ENCODE measurements at regions not wholly inside any gene's neighbourhood (a gene's known extent, or its start where the extent isn't known, plus 50 kb on each side); places are given as distances from the start of the nearest gene placed in this dataset.
A peak's percentile ranks its signal among the peaks of the same experiment; 100 is the strongest.

DNA sequence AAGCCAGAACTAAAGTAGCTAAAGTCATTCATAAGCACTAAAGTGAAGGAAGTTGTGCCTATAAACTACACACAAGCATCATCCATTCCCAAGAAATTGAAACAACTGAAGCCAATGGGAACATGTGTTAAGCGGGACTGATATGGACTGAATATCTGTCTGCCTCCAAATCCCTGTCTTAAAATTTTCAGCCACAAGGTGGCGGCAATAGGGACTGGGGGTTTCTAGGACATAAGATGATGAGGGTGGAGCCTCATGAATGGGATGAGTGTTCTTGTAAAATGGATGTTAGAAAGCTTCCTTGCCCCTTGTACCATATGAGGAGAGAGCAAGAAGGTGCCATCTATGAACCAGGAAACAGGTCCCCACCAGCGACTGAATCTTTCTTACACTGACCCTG is 1317.5 kb downstream of the CDY2B start:
- ChIA-PET POLR2A (no interaction called here), CTCF (no interaction called here)
- intact Hi-C loops (cut with micrococcal nuclease), result no loop called here
- H4K20me1 ChIP-seq (replicated peaks; ENCODE audit: control insufficient read depth, extremely low read depth, insufficient read depth, low read length), result no peaks in the 10 kb centered on the region
- H3K27me3 ChIP-seq (ENCODE audit: control insufficient read depth in 2 of 2, insufficient read depth in 2 of 2, low read length in 2 of 2), result no peaks in the 10 kb centered on the region
- dilution Hi-C loops (cut with MboI; ENCODE audit: extremely low pct_ligation_motif_present, low sequenced_read_pairs), result no loop called here
- no peak overlapping the region for H3K4me2 ChIP-seq (ENCODE audit: insufficient read depth, low read length)
- no peaks in the 10 kb centered on the region for H3K9me1 ChIP-seq (replicated peaks; ENCODE audit: control insufficient read depth, extremely low read depth, insufficient read depth, low read length)
- H3K79me2 ChIP-seq (ENCODE audit: control insufficient read depth, insufficient read depth, low read length), result no peaks in the 10 kb centered on the region
- H3K36me3 ChIP-seq (ENCODE audit: control insufficient read depth in 2 of 2, extremely low read depth in 1 of 2, insufficient read depth in 2 of 2, low read length in 2 of 2), result no peaks in the 10 kb centered on the region
- no peak overlapping the region for H3K9ac ChIP-seq (replicated peaks; ENCODE audit: extremely low read depth, insufficient read depth, low read length)
- H3K4me3 ChIP-seq (replicated peaks in 1 of 3; ENCODE audit: insufficient read depth in 1 of 3, low read depth in 1 of 3, low read length in 3 of 3), result no peak overlapping the region
- no TSS peak for BruUV-seq (replicated peaks)
- DNase-seq (ENCODE audit: low read depth, low spot score) (no peak), FAIRE-seq (no peak)
- H3K27ac ChIP-seq (ENCODE audit: insufficient read depth, low read depth, low read length), result no peak overlapping the region
- no peaks in the 10 kb centered on the region for H3K4me1 ChIP-seq (ENCODE audit: control insufficient read depth, extremely low read depth, insufficient read depth, low read length)
- TF ChIP-seq, protein P1, sequence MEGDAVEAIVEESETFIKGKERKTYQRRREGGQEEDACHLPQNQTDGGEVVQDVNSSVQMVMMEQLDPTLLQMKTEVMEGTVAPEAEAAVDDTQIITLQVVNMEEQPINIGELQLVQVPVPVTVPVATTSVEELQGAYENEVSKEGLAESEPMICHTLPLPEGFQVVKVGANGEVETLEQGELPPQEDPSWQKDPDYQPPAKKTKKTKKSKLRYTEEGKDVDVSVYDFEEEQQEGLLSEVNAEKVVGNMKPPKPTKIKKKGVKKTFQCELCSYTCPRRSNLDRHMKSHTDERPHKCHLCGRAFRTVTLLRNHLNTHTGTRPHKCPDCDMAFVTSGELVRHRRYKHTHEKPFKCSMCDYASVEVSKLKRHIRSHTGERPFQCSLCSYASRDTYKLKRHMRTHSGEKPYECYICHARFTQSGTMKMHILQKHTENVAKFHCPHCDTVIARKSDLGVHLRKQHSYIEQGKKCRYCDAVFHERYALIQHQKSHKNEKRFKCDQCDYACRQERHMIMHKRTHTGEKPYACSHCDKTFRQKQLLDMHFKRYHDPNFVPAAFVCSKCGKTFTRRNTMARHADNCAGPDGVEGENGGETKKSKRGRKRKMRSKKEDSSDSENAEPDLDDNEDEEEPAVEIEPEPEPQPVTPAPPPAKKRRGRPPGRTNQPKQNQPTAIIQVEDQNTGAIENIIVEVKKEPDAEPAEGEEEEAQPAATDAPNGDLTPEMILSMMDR (IDR thresholded peaks at IDR 0.05; ENCODE audit: extremely low read depth in 1 of 2, insufficient read depth in 1 of 2, low read depth in 1 of 2, low read length in 2 of 2), result peak in 1 of 2 donors; percentile 6
- TF ChIP-seq POLR2A (IDR thresholded peaks at IDR 0.05; ENCODE audit: low read depth, low read length), result no peak
- H2AFZ ChIP-seq (ENCODE audit: low read depth, low read length), result no peak overlapping the region
- no peaks in the 10 kb centered on the region for H3K9me3 ChIP-seq (replicated peaks; ENCODE audit: control insufficient read depth, insufficient read depth, low read length)

DNA sequence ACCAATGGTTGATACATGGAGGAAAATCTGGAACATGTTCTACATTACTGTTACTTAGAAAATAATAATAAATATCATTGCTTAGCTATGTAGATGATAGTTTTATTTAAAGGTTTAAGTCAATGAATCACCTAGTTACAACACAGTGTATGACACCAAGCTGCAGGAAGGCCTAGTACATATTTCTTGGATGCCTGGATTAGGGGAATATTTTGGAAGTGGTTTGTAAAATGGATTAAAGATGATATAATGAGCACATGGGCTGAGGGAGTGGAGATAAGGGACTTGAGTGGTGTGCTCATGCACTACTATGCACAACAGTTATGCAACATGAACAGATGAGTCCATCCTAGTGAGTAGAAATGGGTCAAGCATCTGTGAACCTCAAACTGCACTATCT is 1358.0 kb downstream of the CDY2B start:
- Histone ChIP-seq H3K9me3 (replicated peaks; ENCODE audit: control insufficient read depth, insufficient read depth, low read length) (no peaks in the 10 kb centered on the region), H3K9ac (replicated peaks; ENCODE audit: extremely low read depth, insufficient read depth, low read length) (no peak overlapping the region), H4K20me1 (replicated peaks; ENCODE audit: control insufficient read depth, extremely low read depth, insufficient read depth, low read length) (no peaks in the 10 kb centered on the region), H3K79me2 (ENCODE audit: control insufficient read depth, insufficient read depth, low read length) (no peaks in the 10 kb centered on the region), H3K36me3 (ENCODE audit: control insufficient read depth in 2 of 2, extremely low read depth in 1 of 2, insufficient read depth in 2 of 2, low read length in 2 of 2) (no peaks in the 10 kb centered on the region), H3K4me2 (ENCODE audit: insufficient read depth, low read length) (no peak overlapping the region), H3K27me3 (ENCODE audit: control insufficient read depth in 2 of 2, insufficient read depth in 2 of 2, low read length in 2 of 2) (no peaks in the 10 kb centered on the region), H3K4me3 (replicated peaks in 1 of 3; ENCODE audit: insufficient read depth in 1 of 3, low read depth in 1 of 3, low read length in 3 of 3) (no peak overlapping the region), H2AFZ (ENCODE audit: low read depth, low read length) (no peak overlapping the region), H3K4me1 (ENCODE audit: control insufficient read depth, extremely low read depth, insufficient read depth, low read length) (no peaks in the 10 kb centered on the region), H3K27ac (ENCODE audit: insufficient read depth, low read depth, low read length) (no peak overlapping the region), H3K9me1 (replicated peaks; ENCODE audit: control insufficient read depth, extremely low read depth, insufficient read depth, low read length) (no peaks in the 10 kb centered on the region)
- intact Hi-C loops (cut with micrococcal nuclease) (no loop called here), dilution Hi-C loops (cut with MboI; ENCODE audit: extremely low pct_ligation_motif_present, low sequenced_read_pairs) (no loop called here)
- CTCF ChIA-PET, result no interaction called here
- BruUV-seq (replicated peaks), result no TSS peak
- TF ChIP-seq JUN (IDR thresholded peaks at IDR 0.05; ENCODE audit: borderline replicate concordance, insufficient read depth, insufficient read length, low read depth), result no peak
- TF ChIP-seq, protein P2, sequence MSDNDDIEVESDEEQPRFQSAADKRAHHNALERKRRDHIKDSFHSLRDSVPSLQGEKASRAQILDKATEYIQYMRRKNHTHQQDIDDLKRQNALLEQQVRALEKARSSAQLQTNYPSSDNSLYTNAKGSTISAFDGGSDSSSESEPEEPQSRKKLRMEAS (IDR thresholded peaks at IDR 0.05; ENCODE audit: insufficient read depth, insufficient read length), result no peak
- no peak for TF ChIP-seq POLR2A (IDR thresholded peaks at IDR 0.05; ENCODE audit: low read depth, low read length)
- TF ChIP-seq GATA2 (IDR thresholded peaks at IDR 0.05; ENCODE audit: insufficient read depth, insufficient read length, low read depth, low read length), result no peak
- no peak for TF ChIP-seq POLR2AphosphoS5 (IDR thresholded peaks at IDR 0.05; ENCODE audit: insufficient read depth, low read depth, low read length)
- no peak for TF ChIP-seq EZH2 (IDR thresholded peaks at IDR 0.05; ENCODE audit: borderline replicate concordance, low read depth, low read length, severe bottlenecking)
- TF ChIP-seq, protein P1 (IDR thresholded peaks at IDR 0.05; ENCODE audit: extremely low read depth in 1 of 2, insufficient read depth in 1 of 2, low read depth in 1 of 2, low read length in 2 of 2), result no peak
- TF ChIP-seq FOS (IDR thresholded peaks at IDR 0.05; ENCODE audit: borderline replicate concordance, insufficient read depth, low read length), result no peak
- TF ChIP-seq MYC (IDR thresholded peaks at IDR 0.05; ENCODE audit: low read depth, low read length), result no peak
- DNase-seq (ENCODE audit: low read depth, low spot score), result no peak
- FAIRE-seq, result no peak
- POLR2A ChIA-PET, result no interaction called here

Measured in endothelial cell of umbilical vein (primary cell).